ENCODE measurements at regions not wholly inside any gene's neighbourhood (a gene's known extent, or its start where the extent isn't known, plus 50 kb on each side); places are given as distances from the start of the nearest gene placed in this dataset.

DNA sequence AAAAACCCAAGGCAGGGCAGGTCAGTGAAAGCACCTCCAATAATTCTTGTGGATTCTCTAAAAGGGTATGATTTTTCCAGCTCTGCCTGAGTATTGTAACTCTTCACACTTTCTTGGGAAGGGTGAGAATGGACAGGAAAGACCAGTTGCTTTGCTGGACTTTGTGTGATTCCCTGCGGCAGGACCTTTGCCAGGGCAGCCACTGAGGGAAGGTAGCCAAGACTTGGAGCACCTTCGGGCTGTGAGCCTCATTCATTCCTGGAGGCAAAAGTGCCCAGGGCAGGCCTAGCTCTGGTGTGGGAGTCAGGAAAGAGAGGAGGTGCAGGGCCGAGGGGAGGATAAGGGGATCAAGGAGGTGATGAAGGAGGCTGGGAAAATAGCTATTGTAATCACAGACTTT lies 80.2 kb downstream of the VCPKMT start:
- no peak for TF ChIP-seq POLR2AphosphoS5 (IDR thresholded peaks at IDR 0.05)
- TF ChIP-seq, protein P1, sequence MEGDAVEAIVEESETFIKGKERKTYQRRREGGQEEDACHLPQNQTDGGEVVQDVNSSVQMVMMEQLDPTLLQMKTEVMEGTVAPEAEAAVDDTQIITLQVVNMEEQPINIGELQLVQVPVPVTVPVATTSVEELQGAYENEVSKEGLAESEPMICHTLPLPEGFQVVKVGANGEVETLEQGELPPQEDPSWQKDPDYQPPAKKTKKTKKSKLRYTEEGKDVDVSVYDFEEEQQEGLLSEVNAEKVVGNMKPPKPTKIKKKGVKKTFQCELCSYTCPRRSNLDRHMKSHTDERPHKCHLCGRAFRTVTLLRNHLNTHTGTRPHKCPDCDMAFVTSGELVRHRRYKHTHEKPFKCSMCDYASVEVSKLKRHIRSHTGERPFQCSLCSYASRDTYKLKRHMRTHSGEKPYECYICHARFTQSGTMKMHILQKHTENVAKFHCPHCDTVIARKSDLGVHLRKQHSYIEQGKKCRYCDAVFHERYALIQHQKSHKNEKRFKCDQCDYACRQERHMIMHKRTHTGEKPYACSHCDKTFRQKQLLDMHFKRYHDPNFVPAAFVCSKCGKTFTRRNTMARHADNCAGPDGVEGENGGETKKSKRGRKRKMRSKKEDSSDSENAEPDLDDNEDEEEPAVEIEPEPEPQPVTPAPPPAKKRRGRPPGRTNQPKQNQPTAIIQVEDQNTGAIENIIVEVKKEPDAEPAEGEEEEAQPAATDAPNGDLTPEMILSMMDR (IDR thresholded peaks at IDR 0.05 in 8 of 11, conservative IDR thresholded peaks at IDR 0.05 in 3 of 11): no peak
